Osteocyte (in vitro differentiated cells): ENCODE measurements at regions not wholly inside any gene's neighbourhood (a gene's known extent, or its start where the extent isn't known, plus 50 kb on each side); places are given as distances from the start of the nearest gene placed in this dataset.
A peak's percentile ranks its signal among the peaks of the same experiment; 100 is the strongest.

Source experiments
- DNase-seq: peaks from one replicate; pipeline ENCODE4 v3.0.0; 2021; ENCODE audit warnings: mixed read lengths; ENCODE audit not compliant: unreplicated experiment; ENCODE audit errors: extremely low spot score
- H3K27ac Mint-ChIP-seq: one replicate; pipeline ENCODE4 v1.8.0; 2021; ENCODE audit warnings: mild to moderate bottlenecking, mixed read lengths; ENCODE audit not compliant: unreplicated experiment
- H3K27me3 Mint-ChIP-seq: one replicate; pipeline ENCODE4 v1.8.0; 2021; ENCODE audit warnings: mixed read lengths; ENCODE audit not compliant: unreplicated experiment
- H3K36me3 Mint-ChIP-seq: one replicate; pipeline ENCODE4 v1.8.0; 2021; ENCODE audit warnings: mixed read lengths; ENCODE audit not compliant: unreplicated experiment
- H3K4me1 Mint-ChIP-seq: one replicate; pipeline ENCODE4 v1.8.0; 2021; ENCODE audit warnings: mixed read lengths; ENCODE audit not compliant: unreplicated experiment
- H3K4me3 Mint-ChIP-seq: one replicate; pipeline ENCODE4 v1.8.0; 2021; ENCODE audit warnings: mild to moderate bottlenecking, moderate library complexity, mixed read lengths; ENCODE audit not compliant: unreplicated experiment
- H3K9me3 Mint-ChIP-seq: one replicate; pipeline ENCODE4 v1.8.0; 2021; ENCODE audit warnings: mixed read lengths; ENCODE audit not compliant: unreplicated experiment
- CTCF ChIP-seq: fragments of 200-600 bp; sonication (generic); IDR thresholded peaks from 2 replicates; pipeline ENCODE4 v1.5.0; 2021; ENCODE audit warnings: antibody characterized with exemption, mild to moderate bottlenecking, moderate library complexity

- peak; percentile 22 for TF ChIP-seq CTCF
- H3K27me3 Mint-ChIP-seq = no peaks in the 10 kb centered on the region
- DNase-seq = no peak
- no peak overlapping the region for H3K27ac Mint-ChIP-seq
- H3K4me1 Mint-ChIP-seq = no peaks in the 10 kb centered on the region
- H3K4me3 Mint-ChIP-seq = no peak overlapping the region
- no peaks in the 10 kb centered on the region for H3K36me3 Mint-ChIP-seq
- H3K9me3 Mint-ChIP-seq = no peaks in the 10 kb centered on the region
Observed at GRCh38 chr12:67388331-67389138, 119.4 kb downstream of the CAND1 start.

DNA sequence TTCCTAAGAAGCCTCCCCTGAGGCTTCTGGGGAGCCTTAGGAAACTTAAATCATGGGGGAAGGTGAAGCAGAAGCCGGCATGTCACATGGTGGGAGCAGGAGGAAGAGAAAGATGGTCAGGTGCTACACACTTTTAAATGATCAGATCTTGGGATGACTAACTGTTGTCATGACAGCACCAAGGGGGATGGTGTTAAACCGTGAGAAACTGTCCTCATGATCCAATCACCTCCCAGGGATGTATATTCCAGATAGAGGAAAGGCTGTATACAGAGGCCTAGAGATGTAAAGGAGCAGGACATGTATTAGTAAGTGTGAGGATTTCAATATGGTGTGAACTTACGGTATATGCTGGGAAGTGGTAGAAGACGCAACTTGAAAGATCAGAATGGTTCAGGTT, 121.1 kb downstream of the CAND1 start:
- Mint-ChIP-seq H3K36me3 (no peaks in the 10 kb centered on the region), H3K4me1 (peaks cover 8% of the 10 kb centered on the region), H3K27ac (no peak overlapping the region), H3K27me3 (no peaks in the 10 kb centered on the region), H3K9me3 (no peaks in the 10 kb centered on the region), H3K4me3 (no peak overlapping the region)
- no peak for DNase-seq
- TF ChIP-seq CTCF = no peak

- no peak for DNase-seq
- Mint-ChIP-seq H3K36me3 (no peaks in the 10 kb centered on the region), H3K27ac (no peak overlapping the region), H3K4me1 (peaks cover 8% of the 10 kb centered on the region), H3K9me3 (no peaks in the 10 kb centered on the region), H3K4me3 (no peak overlapping the region), H3K27me3 (no peaks in the 10 kb centered on the region)
- TF ChIP-seq CTCF = no peak
Observed at GRCh38 chr12:67391034-67391433, 121.9 kb downstream of the CAND1 start.

GRCh38 chr12:67391656-67392055, 122.5 kb downstream of the CAND1 start:
- H3K4me1 Mint-ChIP-seq = peaks cover 8% of the 10 kb centered on the region
- no peaks in the 10 kb centered on the region for H3K36me3 Mint-ChIP-seq
- no peak overlapping the region for H3K27ac Mint-ChIP-seq
- TF ChIP-seq CTCF = no peak
- no peaks in the 10 kb centered on the region for H3K9me3 Mint-ChIP-seq
- no peak for DNase-seq
- no peaks in the 10 kb centered on the region for H3K27me3 Mint-ChIP-seq
- H3K4me3 Mint-ChIP-seq = no peak overlapping the region

DNA sequence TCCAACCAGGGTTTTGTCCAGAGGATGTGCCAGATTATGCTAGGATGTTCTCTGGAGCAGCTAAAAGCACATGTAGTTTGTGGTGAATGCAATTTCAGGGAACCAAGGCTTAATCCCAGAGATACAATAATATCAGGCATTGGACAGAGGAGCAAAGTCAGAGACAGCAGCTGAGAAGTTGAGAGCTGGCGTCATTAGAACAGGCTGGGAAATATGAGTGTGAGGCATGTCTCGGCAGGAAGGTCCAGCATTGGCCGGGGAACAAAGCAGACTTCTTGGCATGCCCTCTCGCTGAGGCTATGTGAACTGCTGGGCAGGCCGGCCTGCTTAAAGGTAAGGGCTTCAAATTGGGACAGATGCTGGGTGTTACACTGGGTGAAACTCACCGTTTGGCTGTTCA, 125.4 kb downstream of the CAND1 start:
- H3K27ac Mint-ChIP-seq = no peak overlapping the region
- no peaks in the 10 kb centered on the region for H3K36me3 Mint-ChIP-seq
- DNase-seq = no peak
- TF ChIP-seq CTCF = peak; percentile 33
- H3K4me1 Mint-ChIP-seq = peaks cover 8% of the 10 kb centered on the region
- no peaks in the 10 kb centered on the region for H3K27me3 Mint-ChIP-seq
- no peak overlapping the region for H3K4me3 Mint-ChIP-seq
- no peaks in the 10 kb centered on the region for H3K9me3 Mint-ChIP-seq
